SHP77 treated with DMSO at 0.1 percent for 48 hours (cell line): ENCODE measurements at regions not wholly inside any gene's neighbourhood (a gene's known extent, or its start where the extent isn't known, plus 50 kb on each side); places are given as distances from the start of the nearest gene placed in this dataset.

Experiments
- DNase-seq: peaks from one replicate; lab custom pipeline; 2025; lab: John Stamatoyannopoulos, UW

- DNase-seq: no peak
Observed at GRCh38 chr2:128751746-128752145, 433.1 kb upstream of the HS6ST1 start.

GRCh38 chr2:128752691-128753263 is 434.1 kb upstream of the HS6ST1 start:
- no peak for DNase-seq

DNA sequence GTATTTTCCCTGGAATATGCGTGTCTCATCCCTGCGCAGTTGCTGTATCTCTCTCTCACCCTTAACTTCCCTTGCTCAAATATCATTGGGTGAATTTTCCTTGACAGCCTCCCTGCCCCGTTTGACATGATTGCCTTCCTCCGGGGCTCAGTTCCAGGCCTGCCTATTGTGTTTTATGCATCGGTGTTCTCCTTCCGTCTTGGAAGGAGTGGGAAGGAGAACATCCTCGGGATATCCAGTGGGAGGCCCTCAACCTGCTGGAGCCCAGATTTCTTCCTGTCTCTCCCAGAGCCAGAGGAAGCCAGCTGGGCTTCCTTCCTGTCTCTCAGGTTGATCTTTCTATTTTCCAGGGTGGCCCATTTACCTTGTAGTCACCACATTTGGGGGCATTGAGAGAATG is 434.7 kb upstream of the HS6ST1 start:
- no peak for DNase-seq

DNA sequence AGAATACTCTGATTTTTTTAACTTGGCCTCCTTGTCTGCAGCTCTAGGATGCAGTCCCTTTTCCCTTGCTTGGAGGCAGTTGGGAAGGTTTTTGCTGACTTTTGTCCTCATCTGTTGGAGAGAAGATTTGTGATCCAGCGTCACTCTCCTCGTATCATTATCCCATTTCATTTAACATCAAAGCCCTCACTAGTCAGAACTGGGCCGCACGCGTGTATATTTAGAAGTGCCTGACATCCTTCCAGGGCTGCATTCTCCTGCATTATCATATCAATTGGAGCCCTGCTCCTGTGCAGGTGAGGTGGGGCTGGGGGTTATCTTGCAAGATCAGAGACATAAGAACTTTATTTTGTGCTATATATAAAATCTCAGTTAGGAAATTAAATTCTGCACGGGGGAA is 435.1 kb upstream of the HS6ST1 start:
- DNase-seq: no peak

- peak; percentile 32 for DNase-seq
Observed at GRCh38 chr2:128754246-128754724, 435.6 kb upstream of the HS6ST1 start.

GRCh38 chr2:128755695-128756364 is 437.2 kb upstream of the HS6ST1 start:
- no peak for DNase-seq

- peak; percentile 66 for DNase-seq
Observed at GRCh38 chr2:128756365-128756717, 437.7 kb upstream of the HS6ST1 start.

- no peak for DNase-seq
Observed at GRCh38 chr2:128765811-128766210, 447.1 kb upstream of the HS6ST1 start.

DNA sequence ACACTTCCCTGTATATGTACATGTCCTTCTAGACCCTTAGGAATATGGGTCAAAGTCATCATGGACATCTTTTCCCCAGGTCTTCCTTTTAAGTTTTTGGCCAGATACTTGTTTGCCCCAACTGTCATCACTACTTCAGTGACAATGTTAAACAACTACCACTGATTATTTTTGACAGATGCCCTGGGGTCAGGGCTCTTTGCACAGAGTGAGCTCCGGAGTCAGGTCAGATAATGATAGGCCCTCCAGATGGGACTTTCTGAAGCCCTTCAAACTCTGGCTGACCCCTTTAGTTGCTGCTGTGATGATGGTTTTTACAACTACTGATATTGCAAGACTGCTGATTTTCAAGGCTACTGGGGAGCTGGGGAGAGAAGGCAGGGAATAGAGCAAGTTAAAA is 449.4 kb upstream of the HS6ST1 start:
- DNase-seq: no peak

DNA sequence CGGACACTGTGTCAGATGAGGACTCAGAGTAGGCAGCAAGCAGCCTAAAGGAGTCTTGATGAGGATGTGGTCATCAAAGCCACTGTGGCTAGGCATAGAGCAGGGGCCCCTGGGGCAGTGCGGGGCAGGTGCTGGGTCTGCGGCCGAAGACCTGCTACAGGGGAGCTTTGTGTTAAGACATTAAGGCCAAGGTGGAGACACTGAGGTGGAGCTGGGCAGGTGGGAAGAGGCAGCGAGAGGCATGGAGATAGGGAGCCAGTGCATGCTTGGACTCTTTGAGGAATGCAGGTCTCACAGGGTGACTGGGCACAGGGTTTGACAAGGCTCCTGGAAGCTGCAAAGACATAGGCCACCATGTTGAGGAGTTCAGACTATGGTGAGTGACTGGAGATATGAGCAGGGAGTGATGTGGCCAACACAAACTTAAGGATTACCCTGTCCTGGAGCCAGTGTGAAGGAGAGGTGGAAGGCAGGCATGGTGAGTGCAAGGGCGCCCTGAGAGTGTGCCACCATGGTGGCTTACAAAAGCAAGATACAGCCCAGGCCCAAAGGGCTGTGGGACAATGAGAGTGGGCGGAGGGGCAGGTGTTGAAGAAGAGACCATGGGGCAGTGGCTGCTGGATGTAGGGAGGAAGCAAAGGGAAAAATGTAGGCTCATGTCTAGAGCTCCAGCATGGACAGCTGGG is 450.9 kb upstream of the HS6ST1 start:
- no peak for DNase-seq

GRCh38 chr2:128770143-128771085 is 451.7 kb upstream of the HS6ST1 start:
- DNase-seq: no peak

- no peak for DNase-seq
Observed at GRCh38 chr2:128771401-128771800, 452.7 kb upstream of the HS6ST1 start.

- no peak for DNase-seq
Observed at GRCh38 chr2:128772671-128773070, 454.0 kb upstream of the HS6ST1 start.

- no peak for DNase-seq
Observed at GRCh38 chr2:128773641-128774319, 455.1 kb upstream of the HS6ST1 start.

GRCh38 chr2:128774320-128775216 is 455.9 kb upstream of the HS6ST1 start:
- no peak for DNase-seq

DNA sequence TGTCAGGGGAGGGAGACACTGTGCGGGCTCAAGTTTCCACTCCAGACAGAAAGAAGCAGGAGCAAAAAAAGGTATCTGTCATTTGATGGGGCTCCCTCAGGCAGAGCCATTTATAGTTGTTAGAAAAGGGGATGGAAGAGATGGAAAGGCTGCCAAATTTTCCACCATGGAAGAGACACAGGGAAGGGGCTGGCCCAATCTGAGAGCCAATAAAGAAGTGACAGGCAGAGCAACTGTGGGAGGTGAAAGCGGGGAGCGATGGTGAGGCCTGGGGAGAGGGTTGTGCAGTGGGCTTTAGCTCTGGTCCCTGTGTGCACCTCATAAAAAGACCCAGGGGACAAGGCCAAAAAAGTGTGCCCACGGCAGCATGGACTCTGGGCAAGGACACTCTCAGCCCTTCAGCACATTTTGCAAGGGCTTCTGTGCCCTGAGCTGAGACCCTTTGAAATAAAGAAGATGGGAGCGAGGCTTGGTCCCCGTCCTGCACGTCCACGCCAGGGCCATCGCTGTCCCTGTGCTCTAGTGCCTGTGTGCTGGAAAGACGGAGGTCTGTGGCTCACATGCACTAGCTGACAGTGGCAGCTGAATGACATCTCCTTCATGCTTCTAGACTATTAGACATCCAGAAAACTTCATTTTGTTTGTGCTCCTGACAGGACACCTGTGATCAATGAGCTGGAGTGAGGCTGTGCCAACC is 456.7 kb upstream of the HS6ST1 start:
- no peak for DNase-seq

GRCh38 chr2:128775914-128776285 is 457.2 kb upstream of the HS6ST1 start:
- no peak for DNase-seq

DNA sequence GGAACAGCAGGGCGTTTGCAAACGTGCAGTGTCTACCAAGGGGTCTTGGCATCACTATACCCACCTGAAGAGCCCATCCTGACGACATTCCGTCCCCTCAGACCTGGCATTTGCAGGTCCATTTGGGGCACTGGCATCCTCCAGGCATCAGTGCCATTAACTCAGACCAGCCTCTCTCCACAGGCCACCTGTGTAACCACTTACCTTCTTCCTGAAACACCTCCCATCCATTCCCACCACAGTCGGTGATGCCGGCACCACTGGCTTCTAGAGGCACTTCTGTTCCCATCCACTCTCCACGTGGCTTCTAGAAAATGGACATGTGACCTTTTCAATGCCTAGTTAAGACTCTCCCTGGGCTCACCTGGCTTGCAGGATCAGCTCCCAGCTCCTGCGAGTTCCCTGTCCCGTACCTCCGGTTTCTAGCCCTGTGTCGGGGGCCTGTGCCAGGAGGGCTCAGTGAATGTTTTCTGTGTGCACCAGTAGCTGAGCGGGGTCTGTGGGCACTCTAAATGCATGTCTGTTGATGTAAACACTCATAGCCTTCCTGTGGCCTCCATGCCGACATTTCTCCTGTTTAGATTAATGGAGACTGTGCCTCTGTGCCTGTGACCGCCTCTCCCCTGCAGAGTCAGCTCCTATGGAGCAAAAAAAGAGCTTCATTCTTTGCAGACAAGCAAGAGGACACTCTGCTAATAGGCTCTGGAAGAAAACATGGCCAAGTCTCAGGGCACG is 458.0 kb upstream of the HS6ST1 start:
- no peak for DNase-seq
